HG02623 (cell line): ENCODE measurements at regions not wholly inside any gene's neighbourhood (a gene's known extent, or its start where the extent isn't known, plus 50 kb on each side); places are given as distances from the start of the nearest gene placed in this dataset.
A peak's percentile ranks its signal among the peaks of the same experiment; 100 is the strongest.

ENCODE experiments used
- ATAC-seq: cut with Tn5 transposase; IDR thresholded peaks from one replicate; pipeline ENCODE4 v1.9.1; 2021; ENCODE audit warnings: moderate library complexity; ENCODE audit not compliant: unreplicated experiment

DNA sequence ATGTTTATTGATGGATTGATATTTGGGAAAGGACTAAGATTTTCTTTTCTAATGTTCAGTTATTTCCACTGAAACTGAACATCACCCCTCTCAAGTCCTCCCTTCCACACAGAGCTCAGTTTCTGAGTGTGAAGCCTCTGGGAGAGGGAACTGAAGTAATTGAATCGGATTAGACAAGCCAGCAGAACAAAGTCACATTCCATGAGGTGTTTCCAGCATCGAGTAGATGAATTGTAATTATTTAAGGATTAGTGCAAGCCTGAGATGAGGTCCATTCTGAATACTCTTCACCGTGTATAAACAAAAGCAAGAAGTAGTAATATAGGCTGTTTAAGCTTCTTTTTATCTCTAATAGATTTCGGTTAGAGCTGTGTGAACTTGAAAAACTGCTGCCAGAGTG, 2060.5 kb downstream of the MAT2B start:
- ATAC-seq = no peak

DNA sequence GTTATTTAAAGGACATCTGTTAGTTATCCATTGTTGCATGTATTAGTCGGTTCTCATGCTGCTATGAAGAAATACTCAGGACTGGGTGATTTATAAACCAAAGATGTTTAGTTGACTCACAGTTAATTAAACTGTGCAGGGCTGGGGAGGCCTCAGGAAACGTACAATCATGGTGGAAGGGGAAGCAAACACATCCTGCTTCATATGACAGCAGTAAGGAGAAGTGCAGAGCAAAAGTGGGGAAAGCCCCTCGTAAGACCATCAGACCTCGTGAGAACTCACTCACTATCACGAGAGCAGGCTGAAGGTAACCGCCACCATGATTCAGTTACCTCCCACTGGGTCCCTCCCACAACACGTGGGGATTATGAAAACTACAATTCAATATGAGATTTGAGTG, 2064.1 kb downstream of the MAT2B start:
- no peak for ATAC-seq

- no peak for ATAC-seq
Measured at GRCh38 chr5:165573445-165573844, 2068.0 kb downstream of the MAT2B start.

- ATAC-seq = no peak
Measured at GRCh38 chr5:165574100-165574499, 2068.7 kb downstream of the MAT2B start.

GRCh38 chr5:165576678-165577275, 2071.4 kb downstream of the MAT2B start:
- ATAC-seq = no peak

- ATAC-seq = no peak
Measured at GRCh38 chr5:165579911-165580310, 2074.5 kb downstream of the MAT2B start.

GRCh38 chr5:165594693-165595092, 2089.3 kb downstream of the MAT2B start:
- no peak for ATAC-seq

DNA sequence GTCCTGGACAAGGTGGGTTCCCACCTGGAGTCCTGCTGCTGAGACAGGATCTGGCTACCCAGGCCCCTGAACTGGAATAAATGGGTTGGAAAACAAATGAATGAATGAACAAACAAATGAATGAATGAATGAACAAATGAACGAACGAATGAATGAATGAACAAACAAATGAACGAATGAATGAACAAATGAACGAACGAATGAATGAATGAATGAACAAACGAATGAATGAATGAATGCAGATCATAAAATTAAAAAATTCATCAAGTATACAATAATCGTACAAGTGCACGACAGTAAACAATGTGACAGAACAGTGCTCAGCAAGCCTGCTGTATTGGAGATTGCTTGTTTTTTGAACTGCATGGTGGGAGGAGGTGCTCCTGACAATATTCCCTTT, 2097.1 kb downstream of the MAT2B start:
- ATAC-seq = no peak

DNA sequence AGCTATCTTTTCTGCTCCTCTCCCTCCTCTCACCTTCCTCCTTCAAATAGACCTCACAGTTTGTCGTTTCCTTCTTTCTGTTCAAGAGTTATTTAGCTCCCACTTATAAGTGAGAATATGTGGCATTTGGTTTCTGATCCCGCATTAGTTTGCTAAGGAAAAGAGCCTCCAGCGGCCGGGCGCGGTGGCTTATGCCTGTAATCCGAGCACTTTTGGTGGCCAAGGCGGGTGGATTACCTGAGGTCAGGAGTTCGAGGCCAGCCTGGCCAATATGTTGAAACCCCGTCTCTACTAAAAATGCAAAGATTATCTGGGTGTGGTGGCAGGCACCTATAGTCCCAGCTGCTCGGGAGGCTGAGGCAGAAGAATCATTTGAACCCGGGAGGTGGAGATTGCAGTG, 2101.6 kb downstream of the MAT2B start:
- ATAC-seq = no peak

DNA sequence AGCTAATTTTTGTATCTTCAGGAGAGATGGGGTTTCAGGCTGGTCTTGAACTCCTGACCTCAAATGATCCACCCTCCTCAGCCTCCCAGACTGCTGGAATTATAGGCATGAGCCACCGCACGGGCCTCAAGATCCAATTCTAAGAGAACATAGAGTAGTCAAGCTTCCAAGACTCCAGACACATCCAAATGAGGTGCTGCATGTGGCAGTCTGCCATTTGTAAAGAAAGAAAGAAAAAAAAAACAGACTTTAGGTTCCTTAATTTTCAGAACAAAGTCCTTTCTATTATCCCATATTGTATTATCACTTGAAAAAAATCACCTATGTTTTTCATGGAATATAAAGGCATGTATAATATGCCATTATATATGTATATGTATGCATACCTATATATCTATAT, 2104.5 kb downstream of the MAT2B start:
- no peak for ATAC-seq

- ATAC-seq = no peak
Measured at GRCh38 chr5:165616490-165617405, 2111.3 kb downstream of the MAT2B start.

DNA sequence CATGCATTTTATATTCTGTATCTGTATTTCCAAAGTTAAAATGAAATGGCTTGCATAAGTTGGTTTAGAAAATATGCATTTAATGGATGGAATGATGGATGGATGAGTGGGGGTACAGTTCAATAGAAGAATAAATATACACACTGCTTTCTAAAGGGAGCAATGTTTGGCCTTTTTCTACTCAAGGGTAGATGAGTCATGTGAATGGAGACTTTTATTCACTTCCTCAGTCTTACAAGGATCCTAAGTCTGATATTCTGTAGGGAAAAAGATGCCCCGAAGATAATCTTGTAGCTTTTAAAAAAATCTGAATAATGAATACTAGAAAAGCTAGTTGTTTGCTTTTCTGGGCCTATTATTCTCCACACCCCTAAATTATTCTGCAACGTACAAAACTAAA, 2112.1 kb downstream of the MAT2B start:
- no peak for ATAC-seq

- ATAC-seq = no peak
Measured at GRCh38 chr5:165620394-165620793, 2115.0 kb downstream of the MAT2B start.

GRCh38 chr5:165622864-165623536, 2117.6 kb downstream of the MAT2B start:
- ATAC-seq = no peak

GRCh38 chr5:165624166-165624946, 2118.9 kb downstream of the MAT2B start:
- ATAC-seq = no peak

DNA sequence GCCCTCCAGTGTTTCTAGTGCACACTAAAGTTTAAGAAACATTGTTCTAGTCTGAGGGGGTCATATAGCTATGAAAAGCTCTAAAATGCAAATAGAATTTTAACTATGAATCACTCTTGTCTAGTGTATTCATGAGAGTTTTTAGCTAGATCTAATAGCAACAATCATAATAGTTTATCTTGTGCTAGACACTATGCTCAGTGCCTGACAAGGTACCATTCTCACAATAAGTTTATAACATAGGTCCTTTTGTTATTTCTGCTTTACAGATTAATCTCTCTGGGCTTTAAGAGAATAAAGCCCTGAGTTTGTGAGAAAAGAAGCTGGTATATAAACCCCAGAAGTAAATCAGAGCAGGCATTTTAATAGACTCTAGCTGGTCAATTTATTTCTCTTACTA, 2120.7 kb downstream of the MAT2B start:
- ATAC-seq = no peak

GRCh38 chr5:165627548-165628170, 2122.2 kb downstream of the MAT2B start:
- no peak for ATAC-seq

- ATAC-seq = peak; percentile 87
Measured at GRCh38 chr5:165630261-165630778, 2124.9 kb downstream of the MAT2B start.

GRCh38 chr5:165631235-165631634, 2125.8 kb downstream of the MAT2B start:
- no peak for ATAC-seq

- ATAC-seq = no peak
Measured at GRCh38 chr5:165642366-165642765, 2136.9 kb downstream of the MAT2B start.
